Fibroblast of villous mesenchyme (primary cell): ENCODE measurements at regions not wholly inside any gene's neighbourhood (a gene's known extent, or its start where the extent isn't known, plus 50 kb on each side); places are given as distances from the start of the nearest gene placed in this dataset.
"Not testable (repeated sequence)": the region's sequence is repeated elsewhere in the genome, so short reads cannot be mapped to it uniquely, and the experiment has no call there.

Source experiments
- DNase-seq: peaks from one replicate; pipeline ENCODE4 v3.0.0-alpha.2; 2010; ENCODE audit warnings: low read depth
- H3K4me3 ChIP-seq: 2 replicates; pipeline ENCODE4 v1.5.1; 2011; ENCODE audit warnings: low read depth, mild to moderate bottlenecking, low read length
- CTCF ChIP-seq: IDR thresholded peaks from 2 replicates; pipeline ENCODE4 v1.5.1; 2012; ENCODE audit warnings: low read depth, mild to moderate bottlenecking, low read length; ENCODE audit not compliant: insufficient read depth

GRCh38 chr11:57890521-57890920, 128.9 kb downstream of the CTNND1 start:
- no peak for DNase-seq
- no peak for TF ChIP-seq CTCF
- H3K4me3 ChIP-seq, result no peak overlapping the region

GRCh38 chr11:57893200-57893599, 130.5 kb upstream of the OR9Q1 start:
- H3K4me3 ChIP-seq, DNase-seq: not testable (repeated sequence)

GRCh38 chr11:57896361-57897145, 127.1 kb upstream of the OR9Q1 start:
- peak; percentile 1 for DNase-seq
- TF ChIP-seq CTCF, result no peak
- no peak overlapping the region for H3K4me3 ChIP-seq

DNA sequence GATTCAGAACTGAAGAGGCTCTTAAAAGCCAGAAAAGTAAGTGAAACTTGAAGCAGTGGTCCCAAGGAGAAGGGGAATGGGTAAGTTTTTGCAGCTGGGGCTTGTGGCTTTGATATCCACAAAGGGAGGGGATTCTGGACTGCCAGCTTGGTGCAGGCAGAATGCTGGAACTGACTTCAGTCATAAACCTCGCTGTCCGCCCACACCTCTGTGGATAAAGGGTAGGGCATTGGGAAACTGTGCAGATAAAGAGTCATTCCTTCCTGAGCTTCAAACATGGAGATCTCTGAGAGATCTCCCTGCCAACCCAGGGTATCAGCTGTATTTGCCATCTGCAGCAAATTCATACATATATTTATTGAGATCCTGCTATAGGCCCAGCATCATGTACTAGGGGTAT, 124.3 kb upstream of the OR9Q1 start:
- no peak for DNase-seq
- TF ChIP-seq CTCF, result no peak
- no peak overlapping the region for H3K4me3 ChIP-seq

- H3K4me3 ChIP-seq, result no peak overlapping the region
- TF ChIP-seq CTCF, result no peak
- no peak for DNase-seq
Observed at GRCh38 chr11:57900320-57900719, 123.4 kb upstream of the OR9Q1 start.

DNA sequence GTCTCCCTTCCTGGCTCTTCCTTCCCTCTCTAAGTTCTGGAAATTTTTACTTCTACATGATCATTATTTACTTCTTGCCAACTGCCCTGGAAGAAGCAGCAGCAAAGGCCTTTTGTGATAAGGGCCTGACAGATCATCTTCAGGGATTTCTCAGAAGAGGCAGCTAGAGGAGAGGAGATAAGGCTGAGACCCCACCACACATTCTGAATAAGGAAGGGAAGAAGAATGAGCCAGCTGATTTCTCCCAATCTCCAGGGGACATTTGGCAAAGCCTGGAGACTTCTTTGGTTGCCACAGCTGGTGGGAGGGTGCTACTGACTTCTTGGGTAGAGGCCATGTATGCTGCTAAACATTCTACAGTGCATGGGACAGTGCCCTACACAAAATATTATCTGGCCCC, 122.4 kb upstream of the OR9Q1 start:
- DNase-seq, result no peak
- TF ChIP-seq CTCF, result no peak

GRCh38 chr11:57901756-57902155, 121.9 kb upstream of the OR9Q1 start:
- DNase-seq, result no peak
- H3K4me3 ChIP-seq, result no peak overlapping the region
- no peak for TF ChIP-seq CTCF

More for the DNA sequence above, 122.4 kb upstream of the OR9Q1 start:
- no peak overlapping the region for H3K4me3 ChIP-seq
